B cell (primary cell): ENCODE measurements at regions not wholly inside any gene's neighbourhood (a gene's known extent, or its start where the extent isn't known, plus 50 kb on each side); places are given as distances from the start of the nearest gene placed in this dataset.

ENCODE experiments used
- ATAC-seq: fragments of 200-7000 bp; cut with Tn5 transposase; one replicate; pipeline ENCODE4 v1.10.0; 2021; ENCODE audit warnings: low read depth, mild to moderate bottlenecking, moderate number of reproducible peaks, moderate library complexity
- CTCF ChIA-PET: fragments of 350-600 bp; sonication (Branson Sonifier 250); formaldehyde crosslinking; loops from one replicate; lab custom pipeline; 2021; ENCODE audit warnings: antibody characterized with exemption, inconsistent platforms; lab: Charles Lee
- POLR2A ChIA-PET: fragments of 350-600 bp; sonication (Branson Sonifier 250); formaldehyde crosslinking; loops from one replicate; lab custom pipeline; 2021; ENCODE audit warnings: antibody characterized with exemption; lab: Charles Lee
- DNase-seq: peaks from one replicate; pipeline ENCODE4 v3.0.0; 2013
- H2AFZ ChIP-seq: 2 replicates; pipeline ENCODE4 v1.6.1; 2012; ENCODE audit warnings: mild to moderate bottlenecking, low read depth, low read length; ENCODE audit not compliant: insufficient read depth, poor library complexity, severe bottlenecking
- H3K27ac ChIP-seq, 2 donors: 1 replicate in 1 of 2; 2 replicates in 1 of 2; pipeline ENCODE4 v1.5.1; 2012 to 2013; ENCODE audit warnings: low read length in 2 of 2, mild to moderate bottlenecking in 2 of 2, moderate library complexity in 1 of 2
- H3K27me3 ChIP-seq, 4 experiments: fragments of 200-600 bp in 1 of 4; sonication (generic) in 1 of 4; replicated peaks in 1 of 4; 1 replicate in 2 of 4; 2 replicates in 2 of 4; pipeline versions ENCODE4 v1.6.1 to v1.7.0; 2013 to 2016; ENCODE audit warnings: low read length in 3 of 4, mild to moderate bottlenecking in 2 of 4, mixed read lengths in 1 of 4, moderate library complexity in 1 of 4; ENCODE audit not compliant: insufficient read depth in 4 of 4, control insufficient read depth in 3 of 4; ENCODE audit errors: control extremely low read depth in 1 of 4
- H3K36me3 ChIP-seq, 2 experiments: replicated peaks in 1 of 2; 1 replicate in 1 of 2; 2 replicates in 1 of 2; pipeline versions ENCODE4 v1.6.1 to v1.7.1; 2013; ENCODE audit warnings: low read length in 1 of 2; ENCODE audit not compliant: insufficient read depth in 2 of 2, control insufficient read depth in 1 of 2; ENCODE audit errors: control extremely low read depth in 1 of 2, extremely low read depth in 1 of 2
- H3K4me1 ChIP-seq, 2 donors: fragments of 200-600 bp in 1 of 2; sonication (generic) in 1 of 2; 1 replicate in 1 of 2; 2 replicates in 1 of 2; pipeline versions ENCODE4 v1.5.1 to v1.6.1; 2013 to 2017; ENCODE audit warnings: low read length in 2 of 2; ENCODE audit not compliant: control insufficient read depth in 2 of 2, insufficient read depth in 2 of 2
- H3K4me2 ChIP-seq: replicated peaks from 2 replicates; pipeline ENCODE3; 2012; ENCODE audit warnings: mild to moderate bottlenecking, low read depth, low read length; ENCODE audit not compliant: poor library complexity, severe bottlenecking
- H3K4me3 ChIP-seq, 5 experiments: fragments of 200-600 bp in 1 of 5; sonication (generic) in 1 of 5; 1 replicate in 3 of 5; 2 replicates in 2 of 5; pipeline versions ENCODE4 v1.5.1 to v1.7.0; 2011 to 2016; ENCODE audit warnings: low read length in 4 of 5, mild to moderate bottlenecking in 4 of 5, low read depth in 2 of 5, control low read depth in 1 of 5, moderate library complexity in 1 of 5; ENCODE audit not compliant: insufficient read depth in 1 of 5; ENCODE audit errors: control extremely low read depth in 1 of 5, extremely low read depth in 1 of 5
- H3K79me2 ChIP-seq: fragments of 200-600 bp; sonication (generic); one replicate; pipeline ENCODE4 v1.6.0; 2016; ENCODE audit warnings: low read length; ENCODE audit not compliant: control insufficient read depth, insufficient read depth
- H3K9ac ChIP-seq: fragments of 200-600 bp; sonication (generic); 2 replicates; pipeline ENCODE4 v1.6.1; 2017; ENCODE audit warnings: mild to moderate bottlenecking, low read length, moderate library complexity
- H3K9me3 ChIP-seq, 3 donors: one replicate each; pipeline versions ENCODE4 v1.6.1 to v1.7.1; 2013; ENCODE audit warnings: low read length in 2 of 3; ENCODE audit not compliant: control insufficient read depth in 2 of 3, insufficient read depth in 1 of 3; ENCODE audit errors: control extremely low read depth in 1 of 3
- H4K20me1 ChIP-seq: 2 replicates; pipeline ENCODE4 v1.6.0; 2012; ENCODE audit warnings: mild to moderate bottlenecking, low read length; ENCODE audit not compliant: insufficient read depth, control insufficient read depth, poor library complexity, severe bottlenecking
- H3K27ac Mint-ChIP-seq: one replicate; pipeline ENCODE4 v1.8.0; 2021; ENCODE audit warnings: mixed read lengths
- H3K27me3 Mint-ChIP-seq: one replicate; pipeline ENCODE4 v1.8.0; 2021; ENCODE audit warnings: mixed read lengths
- H3K4me1 Mint-ChIP-seq: one replicate; pipeline ENCODE4 v1.8.0; 2021; ENCODE audit warnings: mixed read lengths
- H3K4me3 Mint-ChIP-seq: one replicate; pipeline ENCODE4 v1.8.0; 2021; ENCODE audit warnings: mixed read lengths
- H3K9me3 Mint-ChIP-seq: one replicate; pipeline ENCODE4 v1.8.0; 2022; ENCODE audit warnings: mixed read lengths; ENCODE audit not compliant: insufficient read depth
- CTCF ChIP-seq: fragments of 200-600 bp; IDR thresholded peaks from one replicate; pipeline ENCODE4 v1.8.0; 2022; ENCODE audit warnings: antibody characterized with exemption, mild to moderate bottlenecking
- EZH2 ChIP-seq: IDR thresholded peaks from 2 replicates; pipeline ENCODE4 v1.6.1; 2012; ENCODE audit warnings: borderline replicate concordance, low read depth, mild to moderate bottlenecking, moderate library complexity, low read length; ENCODE audit not compliant: insufficient read depth, poor library complexity, severe bottlenecking
- WGBS: methylation state at CpG from one replicate; pipeline ENCODE4 v1.1.5; 2013; ENCODE audit warnings: missing lambda C conversion rate; ENCODE audit not compliant: insufficient coverage; 5-methylcytosine and 5-hydroxymethylcytosine counted together
- intact Hi-C: fragments of 100-400 bp; cut with micrococcal nuclease; formaldehyde crosslinking; loops from one replicate; pipeline ENCODE4 v1.10.0; 2022

DNA sequence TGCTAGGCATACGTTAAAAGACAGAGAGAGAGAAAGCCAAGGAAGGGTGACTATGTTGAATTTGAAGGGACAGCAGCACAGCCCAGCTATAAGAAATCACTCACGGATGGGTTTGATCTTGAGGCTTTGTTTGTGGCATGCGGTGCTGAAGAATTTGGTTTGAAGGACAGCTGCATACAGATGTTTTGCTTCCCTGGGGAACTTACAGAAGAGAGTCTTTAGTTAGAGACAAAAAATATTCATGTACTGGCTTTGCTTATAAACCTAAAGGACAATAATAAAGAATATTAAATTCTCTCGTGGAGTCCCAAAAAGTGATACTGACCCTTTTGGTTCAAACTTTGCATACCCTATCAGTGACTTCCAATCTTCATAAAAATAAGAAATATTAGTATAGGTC is 491.4 kb downstream of the NEBL start:
- ATAC-seq (no peak), DNase-seq (no peak)
- Histone ChIP-seq H3K36me3 (no peaks in the 10 kb centered on the region), H3K9me3 (no peaks in the 10 kb centered on the region), H3K9ac (no peak overlapping the region), H3K79me2 (no peaks in the 10 kb centered on the region), H2AFZ (no peak overlapping the region), H3K4me1 (no peaks in the 10 kb centered on the region), H4K20me1 (no peaks in the 10 kb centered on the region), H3K4me2 (no peak overlapping the region), H3K4me3 (no peak overlapping the region), H3K27me3 (no peaks in the 10 kb centered on the region), H3K27ac (no peak overlapping the region)
- Mint-ChIP-seq H3K4me3 (no peak overlapping the region), H3K27ac (no peak overlapping the region), H3K9me3 (no peaks in the 10 kb centered on the region), H3K4me1 (no peaks in the 10 kb centered on the region), H3K27me3 (no peaks in the 10 kb centered on the region)
- WGBS = 80% methylated on average over 1 of the region's 4 CpGs
- TF ChIP-seq EZH2 (no peak), CTCF (no peak)
- ChIA-PET CTCF (no interaction called here), POLR2A (no interaction called here)
- intact Hi-C loops = no loop called here

DNA sequence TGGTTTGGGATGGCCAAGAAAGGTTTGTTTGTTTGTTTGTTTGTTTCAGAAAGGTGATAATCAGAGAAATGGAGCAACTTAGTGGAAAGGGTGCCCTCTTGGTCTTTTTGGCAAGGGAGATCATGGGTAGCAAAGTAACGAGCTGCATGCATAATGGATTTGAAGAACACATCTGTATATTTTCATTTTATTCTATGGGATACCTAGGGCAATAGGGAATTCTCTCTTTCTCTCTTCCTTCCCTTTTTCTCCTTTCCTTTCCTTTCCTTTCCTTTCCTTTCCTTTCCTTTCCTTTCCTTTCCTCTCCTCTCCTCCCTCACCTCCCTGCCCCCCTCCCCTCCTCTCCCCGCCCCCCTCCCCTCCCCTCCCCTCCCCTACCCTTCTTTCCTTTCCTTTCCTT is 492.1 kb downstream of the NEBL start:
- H3K27me3 Mint-ChIP-seq = no peaks in the 10 kb centered on the region
- no peak for DNase-seq
- no peak overlapping the region for H3K27ac Mint-ChIP-seq
- Histone ChIP-seq H3K9ac (no peak overlapping the region), H3K79me2 (no peaks in the 10 kb centered on the region), H3K4me3 (no peak overlapping the region), H2AFZ (no peak overlapping the region), H3K4me2 (no peak overlapping the region), H3K27ac (no peak overlapping the region), H3K9me3 (no peaks in the 10 kb centered on the region), H3K36me3 (no peaks in the 10 kb centered on the region), H3K27me3 (no peaks in the 10 kb centered on the region), H3K4me1 (no peaks in the 10 kb centered on the region), H4K20me1 (no peaks in the 10 kb centered on the region)
- H3K9me3 Mint-ChIP-seq = no peaks in the 10 kb centered on the region
- no peaks in the 10 kb centered on the region for H3K4me1 Mint-ChIP-seq
- TF ChIP-seq EZH2 (no peak), CTCF (no peak)
- no peak for ATAC-seq
- H3K4me3 Mint-ChIP-seq = no peak overlapping the region
- ChIA-PET POLR2A (no interaction called here), CTCF (no interaction called here)
- no CpG with 5 or more reads among the region's 2 CpGs for WGBS
- intact Hi-C loops = no loop called here
